Thyroid gland (tissue), 4 donors: ENCODE measurements at regions not wholly inside any gene's neighbourhood (a gene's known extent, or its start where the extent isn't known, plus 50 kb on each side); places are given as distances from the start of the nearest gene placed in this dataset.

ENCODE experiments used
- POLR2A ChIP-seq, 2 donors: fragments of 450-650 bp; IDR thresholded peaks; one replicate each; pipeline ENCODE4 v1.6.1; 2017; ENCODE audit warnings: antibody characterized with exemption in 2 of 2, mild to moderate bottlenecking in 2 of 2, moderate library complexity in 1 of 2
- TF ChIP-seq, protein P1 (sequence below), 6 experiments: fragments of 200-600 bp in 3 of 6; fragments of 450-650 bp in 3 of 6; sonication (generic) in 3 of 6; IDR thresholded peaks; one replicate each; pipeline ENCODE4 v1.5.1; 2016 to 2019; ENCODE audit warnings: antibody characterized with exemption in 6 of 6, mild to moderate bottlenecking in 2 of 6, inconsistent platforms in 1 of 6, moderate library complexity in 1 of 6

- TF ChIP-seq POLR2A (IDR thresholded peaks at IDR 0.05) = no peak
- TF ChIP-seq, protein P1, sequence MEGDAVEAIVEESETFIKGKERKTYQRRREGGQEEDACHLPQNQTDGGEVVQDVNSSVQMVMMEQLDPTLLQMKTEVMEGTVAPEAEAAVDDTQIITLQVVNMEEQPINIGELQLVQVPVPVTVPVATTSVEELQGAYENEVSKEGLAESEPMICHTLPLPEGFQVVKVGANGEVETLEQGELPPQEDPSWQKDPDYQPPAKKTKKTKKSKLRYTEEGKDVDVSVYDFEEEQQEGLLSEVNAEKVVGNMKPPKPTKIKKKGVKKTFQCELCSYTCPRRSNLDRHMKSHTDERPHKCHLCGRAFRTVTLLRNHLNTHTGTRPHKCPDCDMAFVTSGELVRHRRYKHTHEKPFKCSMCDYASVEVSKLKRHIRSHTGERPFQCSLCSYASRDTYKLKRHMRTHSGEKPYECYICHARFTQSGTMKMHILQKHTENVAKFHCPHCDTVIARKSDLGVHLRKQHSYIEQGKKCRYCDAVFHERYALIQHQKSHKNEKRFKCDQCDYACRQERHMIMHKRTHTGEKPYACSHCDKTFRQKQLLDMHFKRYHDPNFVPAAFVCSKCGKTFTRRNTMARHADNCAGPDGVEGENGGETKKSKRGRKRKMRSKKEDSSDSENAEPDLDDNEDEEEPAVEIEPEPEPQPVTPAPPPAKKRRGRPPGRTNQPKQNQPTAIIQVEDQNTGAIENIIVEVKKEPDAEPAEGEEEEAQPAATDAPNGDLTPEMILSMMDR (IDR thresholded peaks at IDR 0.05) = no peak
These were observed 1101.0 kb upstream of the PCDH7 start for GRCh38 chr4:29619168-29619567.
